ENCODE measurements at regions not wholly inside any gene's neighbourhood (a gene's known extent, or its start where the extent isn't known, plus 50 kb on each side); places are given as distances from the start of the nearest gene placed in this dataset.
"Not testable (repeated sequence)": the region's sequence is repeated elsewhere in the genome, so short reads cannot be mapped to it uniquely, and the experiment has no call there.

GRCh38 chrX:1847000-1847399 lies 232.1 kb downstream of the ASMT start:
- TF ChIP-seq CTCF, POLR2A, EP300 (IDR thresholded peaks at IDR 0.05): not testable (repeated sequence)
